ENCODE measurements at regions not wholly inside any gene's neighbourhood (a gene's known extent, or its start where the extent isn't known, plus 50 kb on each side); places are given as distances from the start of the nearest gene placed in this dataset.

DNA sequence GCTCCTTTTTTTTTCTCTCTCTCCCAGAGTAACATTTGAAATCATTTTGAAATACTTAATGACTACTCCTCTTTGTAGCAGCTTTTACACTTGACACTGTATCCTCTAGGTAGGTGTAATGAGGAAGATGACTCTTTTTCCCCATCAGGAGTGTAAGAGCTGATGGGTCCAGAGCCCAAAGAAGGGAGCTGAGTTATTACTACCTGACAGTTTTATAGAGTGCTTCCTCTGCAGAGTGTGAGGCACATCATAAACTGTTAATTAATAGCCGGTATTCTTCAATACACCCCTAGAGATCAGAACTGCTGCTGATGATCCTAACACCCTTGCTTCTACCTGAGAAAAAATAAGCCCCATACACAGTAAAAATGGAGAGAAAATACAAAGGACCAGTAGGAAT lies 279.8 kb upstream of the SEMA3A start:
- TF ChIP-seq, protein P1, sequence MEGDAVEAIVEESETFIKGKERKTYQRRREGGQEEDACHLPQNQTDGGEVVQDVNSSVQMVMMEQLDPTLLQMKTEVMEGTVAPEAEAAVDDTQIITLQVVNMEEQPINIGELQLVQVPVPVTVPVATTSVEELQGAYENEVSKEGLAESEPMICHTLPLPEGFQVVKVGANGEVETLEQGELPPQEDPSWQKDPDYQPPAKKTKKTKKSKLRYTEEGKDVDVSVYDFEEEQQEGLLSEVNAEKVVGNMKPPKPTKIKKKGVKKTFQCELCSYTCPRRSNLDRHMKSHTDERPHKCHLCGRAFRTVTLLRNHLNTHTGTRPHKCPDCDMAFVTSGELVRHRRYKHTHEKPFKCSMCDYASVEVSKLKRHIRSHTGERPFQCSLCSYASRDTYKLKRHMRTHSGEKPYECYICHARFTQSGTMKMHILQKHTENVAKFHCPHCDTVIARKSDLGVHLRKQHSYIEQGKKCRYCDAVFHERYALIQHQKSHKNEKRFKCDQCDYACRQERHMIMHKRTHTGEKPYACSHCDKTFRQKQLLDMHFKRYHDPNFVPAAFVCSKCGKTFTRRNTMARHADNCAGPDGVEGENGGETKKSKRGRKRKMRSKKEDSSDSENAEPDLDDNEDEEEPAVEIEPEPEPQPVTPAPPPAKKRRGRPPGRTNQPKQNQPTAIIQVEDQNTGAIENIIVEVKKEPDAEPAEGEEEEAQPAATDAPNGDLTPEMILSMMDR (IDR thresholded peaks at IDR 0.05; ENCODE audit: borderline replicate concordance, insufficient read depth, low read depth, low read length): no peak
- H3K4me3 ChIP-seq (ENCODE audit: low read depth, low read length): no peak overlapping the region

DNA sequence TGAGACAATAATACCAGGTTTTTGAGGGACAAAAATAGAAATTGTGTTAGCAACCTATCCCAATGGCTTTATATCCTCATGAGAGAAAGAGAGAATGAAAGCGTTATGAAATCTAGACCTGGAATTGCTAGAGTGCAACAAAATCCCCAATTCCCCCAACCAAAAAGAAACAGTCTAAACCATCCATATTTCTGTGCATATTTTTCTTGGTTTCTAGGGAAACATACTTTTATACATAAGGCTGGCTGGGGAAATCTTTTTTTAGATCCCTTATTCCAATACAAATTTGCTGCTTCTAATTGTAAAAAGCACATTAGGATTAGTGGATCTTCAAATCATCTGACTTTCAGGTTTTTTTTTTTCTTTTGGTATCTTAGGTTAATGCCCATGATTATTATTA lies 277.0 kb upstream of the SEMA3A start:
- TF ChIP-seq, protein P1 (IDR thresholded peaks at IDR 0.05; ENCODE audit: borderline replicate concordance, insufficient read depth, low read depth, low read length): no peak
- no peak overlapping the region for H3K4me3 ChIP-seq (ENCODE audit: low read depth, low read length)

DNA sequence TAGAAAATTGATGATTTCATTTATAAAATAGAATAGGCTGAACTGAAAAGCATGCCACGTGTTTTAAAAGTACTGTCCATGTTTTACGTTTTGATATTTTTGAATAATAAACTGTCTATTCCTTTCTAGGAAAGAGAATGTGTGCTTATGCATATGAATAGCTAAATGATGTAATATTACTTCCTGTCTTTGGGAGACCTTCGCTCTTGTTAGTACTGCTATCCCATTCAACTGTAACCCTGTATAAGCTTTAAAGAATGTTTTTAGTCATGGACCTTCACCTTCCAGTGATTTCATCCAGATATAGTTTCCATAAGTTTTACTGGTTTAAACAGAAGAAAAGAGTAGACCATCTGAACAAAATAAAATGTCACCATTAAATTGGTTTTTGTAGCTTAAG lies 274.4 kb upstream of the SEMA3A start:
- no peak overlapping the region for H3K4me3 ChIP-seq (ENCODE audit: low read depth, low read length)
- TF ChIP-seq, protein P1 (IDR thresholded peaks at IDR 0.05; ENCODE audit: borderline replicate concordance, insufficient read depth, low read depth, low read length): no peak

DNA sequence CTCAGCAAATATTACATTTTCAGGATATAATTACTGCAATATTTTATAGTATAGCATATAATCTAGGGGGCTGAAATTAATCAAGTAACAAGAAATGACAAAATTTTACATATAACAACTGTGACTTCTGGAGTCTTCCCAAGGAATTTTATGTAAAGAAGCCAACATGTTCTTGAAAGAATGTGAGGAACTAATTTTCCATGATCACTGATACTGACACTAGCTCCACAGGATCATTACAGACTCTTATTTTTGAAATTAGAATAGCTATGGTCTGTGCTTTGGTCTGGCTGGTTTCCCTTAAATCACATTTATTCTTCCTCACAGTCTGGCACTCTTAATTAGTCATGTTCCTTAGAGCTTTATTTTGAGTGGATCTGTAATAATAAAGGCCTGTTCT lies 267.7 kb upstream of the SEMA3A start:
- no peak overlapping the region for H3K4me3 ChIP-seq (ENCODE audit: low read depth, low read length)
- TF ChIP-seq, protein P1 (IDR thresholded peaks at IDR 0.05; ENCODE audit: borderline replicate concordance, insufficient read depth, low read depth, low read length): no peak

DNA sequence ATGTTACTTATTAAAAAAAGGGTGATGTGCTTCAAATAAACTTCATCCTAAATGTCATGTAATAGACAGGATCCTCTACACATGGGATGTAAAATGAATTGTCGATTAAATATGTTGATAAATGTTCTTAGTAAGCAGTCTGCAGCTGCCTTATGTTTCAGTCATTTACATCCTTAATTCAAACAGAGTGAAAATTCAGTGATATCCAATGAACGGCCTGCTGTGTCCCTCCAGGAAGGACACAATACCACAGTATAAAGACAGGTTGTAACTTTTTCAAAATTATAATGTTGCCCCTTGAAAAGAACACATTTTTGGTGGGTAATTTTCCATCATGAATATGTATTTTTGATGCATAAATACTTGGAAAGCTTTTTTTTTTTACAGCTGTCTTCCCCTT lies 266.5 kb upstream of the SEMA3A start:
- TF ChIP-seq, protein P1 (IDR thresholded peaks at IDR 0.05; ENCODE audit: borderline replicate concordance, insufficient read depth, low read depth, low read length): no peak

DNA sequence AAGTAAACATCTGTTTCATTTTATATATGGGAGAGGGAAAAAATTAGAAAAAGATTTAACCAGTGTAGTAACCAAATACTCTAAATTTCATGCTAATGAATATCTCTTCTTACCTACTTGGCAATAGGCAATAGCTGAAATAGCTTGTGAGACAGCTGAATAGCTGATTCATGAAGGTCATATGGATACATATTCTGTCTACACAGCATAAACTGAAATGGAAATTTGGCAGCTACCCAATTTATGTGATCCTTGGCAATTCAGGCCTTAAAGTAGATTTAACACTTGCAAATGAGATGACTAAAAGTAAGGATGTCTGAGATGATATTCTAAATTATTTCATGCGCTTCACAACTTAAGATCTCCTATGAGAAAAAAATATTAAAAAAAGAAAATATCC lies 261.2 kb upstream of the SEMA3A start:
- TF ChIP-seq, protein P1 (IDR thresholded peaks at IDR 0.05; ENCODE audit: borderline replicate concordance, insufficient read depth, low read depth, low read length): no peak
- no peak overlapping the region for H3K4me3 ChIP-seq (ENCODE audit: low read depth, low read length)

More for the DNA sequence above, 266.5 kb upstream of the SEMA3A start:
- no peak overlapping the region for H3K4me3 ChIP-seq (ENCODE audit: low read depth, low read length)

DNA sequence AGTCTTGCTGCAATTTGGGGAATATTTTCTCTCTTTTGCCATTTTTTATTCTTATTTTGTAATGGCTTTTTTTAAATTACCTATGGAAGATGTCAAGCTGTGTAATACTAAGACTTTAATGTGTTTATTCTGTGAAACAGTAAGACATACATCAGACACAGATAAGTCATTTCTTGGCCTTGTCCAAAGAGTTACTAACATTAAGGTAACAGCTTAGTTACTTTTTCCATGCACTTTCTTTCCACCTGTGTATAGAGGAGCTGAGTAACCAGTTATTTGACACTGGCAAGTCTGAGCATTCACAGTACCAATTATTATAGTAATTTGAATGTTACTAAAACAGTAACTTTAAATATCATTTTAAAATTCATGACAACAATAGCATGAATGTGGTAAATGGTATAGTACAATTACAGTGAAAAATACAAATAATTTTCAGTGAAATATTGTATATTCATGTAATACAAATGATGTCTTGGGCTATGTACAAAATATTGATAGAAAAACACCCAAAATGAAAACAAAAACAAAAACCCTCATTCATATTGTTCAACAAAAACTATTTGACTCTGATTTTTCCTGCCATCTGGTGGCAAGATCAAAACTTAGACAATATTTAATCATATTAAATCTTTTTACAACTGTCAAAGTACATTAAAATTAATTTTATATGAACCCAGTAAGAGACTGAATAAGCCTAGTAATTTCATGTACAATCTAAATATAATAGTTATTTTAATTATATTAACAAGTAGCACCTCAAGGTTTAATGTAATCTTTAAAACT lies 259.8 kb upstream of the SEMA3A start:
- TF ChIP-seq, protein P1 (IDR thresholded peaks at IDR 0.05; ENCODE audit: borderline replicate concordance, insufficient read depth, low read depth, low read length): no peak
- H3K4me3 ChIP-seq (ENCODE audit: low read depth, low read length): no peak overlapping the region

Measured in GM12875 (cell line).